HCT116 (cell line): ENCODE measurements at regions not wholly inside any gene's neighbourhood (a gene's known extent, or its start where the extent isn't known, plus 50 kb on each side); places are given as distances from the start of the nearest gene placed in this dataset.

Experiments used
- ATAC-seq: fragments of 200-7000 bp; cut with Tn5 transposase; 2 replicates; pipeline ENCODE4 v1.9.1; 2020; ENCODE audit warnings: mild to moderate bottlenecking, moderate library complexity
- BruUV-seq: library from RNA; stranded (reverse); fragments of 400-500 nt; replicated peaks from 2 replicates; lab custom pipeline; 2021; lab: Mats Ljungman, UMichigan
- CTCF ChIA-PET: fragments of 300-600 bp; sonication (Branson Sonifier 250); formaldehyde crosslinking; loops from one replicate; lab custom pipeline; 2021; ENCODE audit warnings: antibody characterized with exemption; lab: Charles Lee
- POLR2A ChIA-PET: fragments of 300-600, 350-600 bp; sonication (Branson Sonifier 250); formaldehyde crosslinking; loops from one replicate; lab custom pipeline; 2021; ENCODE audit warnings: antibody characterized with exemption; lab: Charles Lee
- RAD21 ChIA-PET, 2 experiments: fragments of 300-600 bp; sonication (Branson Sonifier 250); formaldehyde crosslinking; loops; one replicate each; lab custom pipeline; 2023; ENCODE audit warnings: low total read pairs in 2 of 2; ENCODE audit not compliant: uncharacterized antibody in 2 of 2, unreplicated experiment in 2 of 2, low non-redundant PET in 1 of 2; lab: Charles Lee
- DNase-seq: peaks from one replicate; pipeline ENCODE4 v3.0.0-alpha.2; 2010; ENCODE audit warnings: low read depth, low spot score
- H2AFZ ChIP-seq: fragments of 200-600 bp; shearing (Covaris generic), sonication (generic); 2 replicates; pipeline ENCODE4 v1.6.1; 2017; ENCODE audit warnings: low read depth, mixed run types, mixed read lengths, antibody characterized with exemption, low read length; ENCODE audit not compliant: poor library complexity, severe bottlenecking
- H3K27ac ChIP-seq: 2 replicates; pipeline ENCODE4 v1.5.1; 2012; ENCODE audit warnings: low read depth, low read length
- H3K27me3 ChIP-seq: fragments of 200-600 bp; sonication (generic); 2 replicates; pipeline ENCODE4 v1.6.1; 2016; ENCODE audit warnings: mixed run types, low read length, mixed read lengths; ENCODE audit not compliant: insufficient read depth
- H3K36me3 ChIP-seq, 2 experiments: fragments of 200-500 bp in 1 of 2; fragments of 200-600 bp in 1 of 2; sonication (Bioruptor generic) in 1 of 2; sonication (generic) in 1 of 2; 2 replicates each; pipeline versions ENCODE4 v1.5.1 to v1.6.1; 2014 to 2016; ENCODE audit warnings: low read length in 2 of 2, inconsistent platforms in 1 of 2, mixed read lengths in 1 of 2, mixed run types in 1 of 2; ENCODE audit not compliant: insufficient read depth in 2 of 2, control insufficient read depth in 1 of 2
- H3K4me1 ChIP-seq, 2 experiments: fragments of 200-600 bp in 1 of 2; sonication (generic) in 1 of 2; 2 replicates each; pipeline versions ENCODE4 v1.5.1 to v1.6.1; 2012 to 2017; ENCODE audit warnings: low read length in 2 of 2, inconsistent platforms in 1 of 2, mild to moderate bottlenecking in 1 of 2, mixed read lengths in 1 of 2, mixed run types in 1 of 2, moderate library complexity in 1 of 2; ENCODE audit not compliant: insufficient read depth in 2 of 2, control insufficient read depth in 1 of 2
- H3K4me2 ChIP-seq: fragments of 200-600 bp; sonication (generic); 2 replicates; pipeline ENCODE4 v1.6.1; 2017; ENCODE audit warnings: mixed run types, low read length, mixed read lengths
- H3K4me3 ChIP-seq, 2 experiments: fragments of 200-600 bp in 1 of 2; sonication (generic) in 1 of 2; replicated peaks in 1 of 2; 2 replicates each; pipeline ENCODE4 v1.5.1; 2011 to 2016; ENCODE audit warnings: low read length in 2 of 2, control low read depth in 1 of 2, low read depth in 1 of 2, mild to moderate bottlenecking in 1 of 2, mixed read lengths in 1 of 2, mixed run types in 1 of 2
- H3K79me2 ChIP-seq: fragments of 200-600 bp; sonication (generic); 2 replicates; pipeline ENCODE4 v1.6.1; 2017; ENCODE audit warnings: mild to moderate bottlenecking, mixed run types, low read length, moderate library complexity, mixed read lengths; ENCODE audit not compliant: insufficient read depth
- H3K9ac ChIP-seq: fragments of 200-600 bp; sonication (generic); 2 replicates; pipeline ENCODE4 v1.6.1; 2016; ENCODE audit warnings: low read length, mixed read lengths
- H3K9me2 ChIP-seq: fragments of 200-600 bp; sonication (generic), shearing (Covaris generic); 2 replicates; pipeline ENCODE4 v1.6.1; 2017; ENCODE audit warnings: mixed run types, mild to moderate bottlenecking, moderate library complexity; ENCODE audit not compliant: insufficient read depth
- H3K9me3 ChIP-seq, 2 experiments: fragments of 200-500 bp in 1 of 2; fragments of 200-600 bp in 1 of 2; sonication (Bioruptor generic) in 1 of 2; sonication (generic) in 1 of 2; 2 replicates each; pipeline ENCODE4 v1.6.1; 2014 to 2017; ENCODE audit warnings: low read length in 2 of 2, mixed read lengths in 2 of 2, inconsistent platforms in 1 of 2, low read depth in 1 of 2, mild to moderate bottlenecking in 1 of 2, mixed run types in 1 of 2, moderate library complexity in 1 of 2; ENCODE audit not compliant: control insufficient read depth in 1 of 2, insufficient read depth in 1 of 2
- H4K20me1 ChIP-seq: fragments of 200-600 bp; sonication (generic), shearing (Covaris generic); 2 replicates; pipeline ENCODE4 v1.6.1; 2017; ENCODE audit warnings: mixed run types, mild to moderate bottlenecking, moderate library complexity; ENCODE audit not compliant: insufficient read depth
- ATF3 ChIP-seq: IDR thresholded peaks from 2 replicates; pipeline ENCODE4 v1.6.1; 2012
- CBX3 ChIP-seq: IDR thresholded peaks from 2 replicates; pipeline ENCODE4 v1.6.1; 2012; ENCODE audit warnings: low read depth
- JUND ChIP-seq: IDR thresholded peaks from 2 replicates; pipeline ENCODE4 v1.6.1; 2012
- POLR2A ChIP-seq: IDR thresholded peaks from 2 replicates; pipeline ENCODE4 v1.7.0; 2011; ENCODE audit warnings: borderline replicate concordance; ENCODE audit not compliant: insufficient read depth, insufficient read length; ENCODE audit errors: extremely low read depth
- POLR2AphosphoS5 ChIP-seq: IDR thresholded peaks from 2 replicates; pipeline ENCODE4 v1.6.1; 2011; ENCODE audit warnings: mild to moderate bottlenecking, low read depth, low read length, moderate library complexity
- RAD21 ChIP-seq: IDR thresholded peaks from 2 replicates; pipeline ENCODE4 v1.6.1; 2012; ENCODE audit warnings: low read depth, mild to moderate bottlenecking
- SIN3A ChIP-seq: IDR thresholded peaks from 2 replicates; pipeline ENCODE4 v1.6.1; 2012; ENCODE audit warnings: low read depth
- TCF7L2 ChIP-seq: IDR thresholded peaks from 2 replicates; pipeline ENCODE4 v1.7.0; 2011; ENCODE audit warnings: borderline replicate concordance, inconsistent platforms; ENCODE audit not compliant: insufficient read depth, insufficient read length; ENCODE audit errors: extremely low read depth
- YY1 ChIP-seq: IDR thresholded peaks from 2 replicates; pipeline ENCODE4 v1.6.1; 2011; ENCODE audit warnings: low read length, low read depth, moderate library complexity, mild to moderate bottlenecking; ENCODE audit not compliant: insufficient replicate concordance; ENCODE audit errors: extremely low read depth
- ZBTB33 ChIP-seq: IDR thresholded peaks from 2 replicates; pipeline ENCODE4 v1.6.1; 2011; ENCODE audit warnings: mild to moderate bottlenecking, low read length, moderate library complexity; ENCODE audit not compliant: insufficient replicate concordance; ENCODE audit errors: extremely low read depth
- ZFX ChIP-seq: fragments of 450-650 bp; IDR thresholded peaks from 2 replicates; pipeline ENCODE4 v1.6.1; 2017
- ZNF274 ChIP-seq: fragments of 200-500 bp; sonication (Bioruptor generic); IDR thresholded peaks from 2 replicates; pipeline ENCODE4 v1.6.1; 2014; ENCODE audit warnings: mild to moderate bottlenecking, low read depth, low read length, inconsistent platforms
- intact Hi-C: fragments of 100-400 bp; cut with micrococcal nuclease; formaldehyde crosslinking; loops from 2 replicates; pipeline ENCODE4 v1.10.0; 2022

GRCh38 chr5:118441956-118442355 is 546.4 kb downstream of the DTWD2 start:
- no peaks in the 10 kb centered on the region for H3K79me2 ChIP-seq
- H2AFZ ChIP-seq = no peak overlapping the region
- no peak overlapping the region for H3K4me3 ChIP-seq
- no peak for DNase-seq
- no peaks in the 10 kb centered on the region for H4K20me1 ChIP-seq
- no peak overlapping the region for H3K4me2 ChIP-seq
- H3K9ac ChIP-seq = no peak overlapping the region
- intact Hi-C loops = no loop called here
- ChIA-PET POLR2A (no interaction called here), CTCF (no interaction called here), RAD21 (no interaction called here)
- no peak for TF ChIP-seq SIN3A
- no peak for TF ChIP-seq TCF7L2
- TF ChIP-seq ZBTB33 = no peak
- H3K9me3 ChIP-seq = no peaks in the 10 kb centered on the region
- H3K27ac ChIP-seq = no peak overlapping the region
- H3K4me1 ChIP-seq = no peaks in the 10 kb centered on the region
- no peaks in the 10 kb centered on the region for H3K36me3 ChIP-seq
- no peaks in the 10 kb centered on the region for H3K27me3 ChIP-seq
- H3K9me2 ChIP-seq = no peaks in the 10 kb centered on the region
- ATAC-seq = no peak
- BruUV-seq = no TSS peak

GRCh38 chr5:118441034-118441433 is 547.3 kb downstream of the DTWD2 start:
- no peaks in the 10 kb centered on the region for H3K9me2 ChIP-seq
- no peak overlapping the region for H3K9ac ChIP-seq
- no peaks in the 10 kb centered on the region for H3K9me3 ChIP-seq
- H3K4me3 ChIP-seq = no peak overlapping the region
- no peaks in the 10 kb centered on the region for H4K20me1 ChIP-seq
- no peaks in the 10 kb centered on the region for H3K27me3 ChIP-seq
- DNase-seq (no peak), ATAC-seq (no peak)
- ChIA-PET CTCF (no interaction called here), RAD21 (no interaction called here), POLR2A (no interaction called here)
- H3K27ac ChIP-seq = no peak overlapping the region
- no peaks in the 10 kb centered on the region for H3K4me1 ChIP-seq
- intact Hi-C loops = no loop called here
- no peaks in the 10 kb centered on the region for H3K36me3 ChIP-seq
- no peak for TF ChIP-seq POLR2AphosphoS5
- TF ChIP-seq ZFX = no peak
- TF ChIP-seq YY1 = no peak
- TF ChIP-seq RAD21 = no peak
- TF ChIP-seq POLR2A = no peak
- no peak for TF ChIP-seq CBX3
- TF ChIP-seq ATF3 = no peak
- no peak for TF ChIP-seq JUND
- TF ChIP-seq ZNF274 = no peak
- H3K79me2 ChIP-seq = no peaks in the 10 kb centered on the region
- no peak overlapping the region for H3K4me2 ChIP-seq
- no TSS peak for BruUV-seq
- H2AFZ ChIP-seq = no peak overlapping the region
